GM12875 (cell line): ENCODE measurements at regions not wholly inside any gene's neighbourhood (a gene's known extent, or its start where the extent isn't known, plus 50 kb on each side); places are given as distances from the start of the nearest gene placed in this dataset.

Experiments
- H3K4me3 ChIP-seq: one replicate; pipeline ENCODE4 v1.5.1; 2011; ENCODE audit warnings: low read depth, low read length, control low read depth
- CTCF ChIP-seq: IDR thresholded peaks from 2 replicates; pipeline ENCODE4 v1.5.1; 2011; ENCODE audit warnings: low read depth, mild to moderate bottlenecking, control low read depth, inconsistent platforms, low read length, moderate library complexity, borderline replicate concordance; ENCODE audit not compliant: insufficient read depth

- H3K4me3 ChIP-seq = no peak overlapping the region
- TF ChIP-seq CTCF = no peak
Observed at GRCh38 chr5:13027874-13028273, 916.6 kb downstream of the DNAH5 start.

GRCh38 chr5:13019729-13020128 is 924.8 kb downstream of the DNAH5 start:
- TF ChIP-seq CTCF = no peak
- no peak overlapping the region for H3K4me3 ChIP-seq

- no peak overlapping the region for H3K4me3 ChIP-seq
- no peak for TF ChIP-seq CTCF
Observed at GRCh38 chr5:13003457-13003856, 941.0 kb downstream of the DNAH5 start.

GRCh38 chr5:12999667-13000066 is 944.8 kb downstream of the DNAH5 start:
- H3K4me3 ChIP-seq = no peak overlapping the region
- no peak for TF ChIP-seq CTCF

GRCh38 chr5:12985142-12985541 is 959.3 kb downstream of the DNAH5 start:
- TF ChIP-seq CTCF = no peak
- H3K4me3 ChIP-seq = no peak overlapping the region

- no peak for TF ChIP-seq CTCF
- no peak overlapping the region for H3K4me3 ChIP-seq
Observed at GRCh38 chr5:12974856-12975255, 969.6 kb downstream of the DNAH5 start.

- H3K4me3 ChIP-seq = no peak overlapping the region
- no peak for TF ChIP-seq CTCF
Observed at GRCh38 chr5:12965804-12966203, 978.7 kb downstream of the DNAH5 start.
